Stomach smooth muscle (tissue), 2 donors: ENCODE measurements at regions not wholly inside any gene's neighbourhood (a gene's known extent, or its start where the extent isn't known, plus 50 kb on each side); places are given as distances from the start of the nearest gene placed in this dataset.

Experiments used
- H3K27ac ChIP-seq: one replicate; pipeline ENCODE4 v1.7.0; 2013; ENCODE audit warnings: mild to moderate bottlenecking, low read length, inconsistent platforms
- H3K27me3 ChIP-seq, 2 donors: one replicate each; pipeline ENCODE4 v1.7.0; 2013; ENCODE audit warnings: low read length in 2 of 2; ENCODE audit not compliant: insufficient read depth in 2 of 2, control insufficient read depth in 1 of 2
- H3K36me3 ChIP-seq, 2 donors: one replicate each; pipeline ENCODE4 v1.7.0; 2013; ENCODE audit warnings: low read length in 2 of 2; ENCODE audit not compliant: control insufficient read depth in 2 of 2, insufficient read depth in 2 of 2
- H3K4me1 ChIP-seq: one replicate; pipeline ENCODE4 v1.7.0; 2013; ENCODE audit warnings: low read length; ENCODE audit not compliant: control insufficient read depth, insufficient read depth
- H3K4me3 ChIP-seq, 2 donors: one replicate each; pipeline ENCODE4 v1.7.0; 2013; ENCODE audit warnings: low read length in 2 of 2
- H3K9ac ChIP-seq, 2 donors: one replicate each; pipeline ENCODE4 v1.7.0; 2013; ENCODE audit warnings: low read length in 2 of 2, mild to moderate bottlenecking in 1 of 2
- H3K9me3 ChIP-seq, 2 donors: one replicate each; pipeline ENCODE4 v1.7.0; 2013; ENCODE audit warnings: low read length in 2 of 2; ENCODE audit not compliant: control insufficient read depth in 2 of 2
- donor health status: healthy.
- donor health status: Pancreatic carcinoma.

DNA sequence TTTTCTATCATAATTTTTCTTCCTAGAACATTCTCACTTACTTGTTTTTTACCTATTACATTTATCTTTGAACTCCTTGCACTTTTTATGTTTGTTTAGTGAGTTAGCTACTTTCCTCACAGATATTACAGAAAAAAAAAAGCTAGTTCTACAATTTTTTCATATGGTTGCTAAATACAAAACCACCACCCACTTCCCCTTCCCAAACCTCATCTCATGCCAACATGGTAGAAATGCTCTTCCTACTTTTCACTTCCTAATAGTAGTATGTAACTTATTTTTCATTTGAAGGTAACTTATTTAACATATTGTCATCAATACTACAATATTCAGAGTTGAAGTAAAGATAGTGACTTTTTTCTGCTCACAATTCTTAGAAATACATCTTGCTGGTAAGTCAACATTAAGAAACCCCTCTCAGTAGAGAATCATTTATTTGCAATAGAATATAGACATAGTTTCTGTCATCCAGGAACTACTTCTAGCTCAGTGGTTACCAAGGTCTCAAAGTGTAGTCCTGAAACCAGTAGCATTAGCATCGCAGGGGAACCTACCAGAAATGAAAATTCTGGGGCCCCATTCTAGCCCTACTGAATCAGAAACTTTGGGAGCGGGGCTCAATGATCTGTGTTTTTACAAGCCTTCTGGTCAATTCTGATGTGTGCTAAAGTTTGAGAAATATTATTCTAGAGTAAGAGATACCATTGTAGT lies 1124.6 kb downstream of the DTWD2 start:
- Histone ChIP-seq H3K9me3 (no peaks in the 10 kb centered on the region), H3K27ac (no peak overlapping the region), H3K27me3 (no peaks in the 10 kb centered on the region), H3K4me3 (no peak overlapping the region), H3K4me1 (no peaks in the 10 kb centered on the region), H3K9ac (no peak overlapping the region), H3K36me3 (no peaks in the 10 kb centered on the region)

- Histone ChIP-seq H3K4me1 (no peaks in the 10 kb centered on the region), H3K27ac (no peak overlapping the region), H3K36me3 (no peaks in the 10 kb centered on the region), H3K4me3 (no peak overlapping the region), H3K9me3 (no peaks in the 10 kb centered on the region), H3K27me3 (no peaks in the 10 kb centered on the region), H3K9ac (no peak overlapping the region)
Observed at GRCh38 chr5:117860550-117860949, 1127.8 kb downstream of the DTWD2 start.

GRCh38 chr5:117859176-117859575 lies 1129.2 kb downstream of the DTWD2 start:
- no peaks in the 10 kb centered on the region for H3K27me3 ChIP-seq
- no peaks in the 10 kb centered on the region for H3K36me3 ChIP-seq
- no peaks in the 10 kb centered on the region for H3K9me3 ChIP-seq
- H3K9ac ChIP-seq: no peak overlapping the region
- no peak overlapping the region for H3K4me3 ChIP-seq
- H3K27ac ChIP-seq: no peak overlapping the region
- no peaks in the 10 kb centered on the region for H3K4me1 ChIP-seq

DNA sequence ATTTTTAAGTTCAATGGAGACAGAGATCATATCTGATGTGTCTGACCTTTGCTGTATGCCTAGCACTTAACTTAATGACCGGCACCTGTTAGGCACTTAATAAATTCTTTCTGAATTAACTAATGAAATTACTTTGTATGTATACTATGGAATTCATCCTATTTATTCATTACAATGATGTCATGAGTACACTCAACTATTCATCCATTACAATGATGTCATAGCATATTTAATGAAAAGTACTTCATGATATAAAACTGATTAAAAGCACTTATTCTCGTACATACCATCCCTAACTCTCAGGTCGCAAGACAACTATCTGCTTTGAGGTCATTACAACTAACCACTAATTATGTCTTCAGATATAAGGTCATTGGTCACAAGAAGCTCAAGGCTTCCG lies 1131.6 kb downstream of the DTWD2 start:
- no peak overlapping the region for H3K27ac ChIP-seq
- no peaks in the 10 kb centered on the region for H3K36me3 ChIP-seq
- no peaks in the 10 kb centered on the region for H3K4me1 ChIP-seq
- no peak overlapping the region for H3K4me3 ChIP-seq
- no peaks in the 10 kb centered on the region for H3K27me3 ChIP-seq
- H3K9me3 ChIP-seq: no peaks in the 10 kb centered on the region
- no peak overlapping the region for H3K9ac ChIP-seq

- Histone ChIP-seq H3K4me1 (no peaks in the 10 kb centered on the region), H3K9ac (no peak overlapping the region), H3K27me3 (no peaks in the 10 kb centered on the region), H3K36me3 (no peaks in the 10 kb centered on the region), H3K27ac (no peak overlapping the region), H3K9me3 (no peaks in the 10 kb centered on the region), H3K4me3 (no peak overlapping the region)
Observed at GRCh38 chr5:117837786-117838185, 1150.6 kb downstream of the DTWD2 start.

DNA sequence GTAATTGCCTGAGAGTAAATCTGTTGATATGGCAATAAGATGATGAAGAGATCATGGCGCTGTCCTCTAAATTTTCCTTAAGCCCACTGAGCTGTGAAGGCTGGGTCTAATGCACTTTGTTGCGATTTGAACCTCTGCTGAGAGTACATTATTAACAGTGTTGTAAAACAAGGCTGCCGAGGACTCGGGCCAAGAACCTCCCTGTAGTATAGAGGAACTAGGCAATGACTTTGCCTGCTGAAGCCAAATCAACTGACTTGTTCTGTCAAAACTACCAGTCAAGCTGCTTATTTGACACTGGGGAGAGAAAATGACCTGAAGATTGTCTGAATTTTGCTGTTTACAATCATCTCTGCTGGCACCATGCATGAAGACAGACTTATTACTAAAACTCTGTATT lies 1154.7 kb downstream of the DTWD2 start:
- no peaks in the 10 kb centered on the region for H3K9me3 ChIP-seq
- H3K27me3 ChIP-seq: no peaks in the 10 kb centered on the region
- H3K4me1 ChIP-seq: no peaks in the 10 kb centered on the region
- no peaks in the 10 kb centered on the region for H3K36me3 ChIP-seq
- H3K4me3 ChIP-seq: no peak overlapping the region
- no peak overlapping the region for H3K27ac ChIP-seq
- H3K9ac ChIP-seq: no peak overlapping the region

- Histone ChIP-seq H3K4me1 (no peaks in the 10 kb centered on the region), H3K4me3 (no peak overlapping the region), H3K9ac (no peak overlapping the region), H3K9me3 (peaks cover 0 to 2% of the 10 kb centered on the region in 2 donors), H3K27ac (no peak overlapping the region), H3K27me3 (no peaks in the 10 kb centered on the region), H3K36me3 (no peaks in the 10 kb centered on the region)
Observed at GRCh38 chr5:117829646-117830045, 1158.7 kb downstream of the DTWD2 start.

DNA sequence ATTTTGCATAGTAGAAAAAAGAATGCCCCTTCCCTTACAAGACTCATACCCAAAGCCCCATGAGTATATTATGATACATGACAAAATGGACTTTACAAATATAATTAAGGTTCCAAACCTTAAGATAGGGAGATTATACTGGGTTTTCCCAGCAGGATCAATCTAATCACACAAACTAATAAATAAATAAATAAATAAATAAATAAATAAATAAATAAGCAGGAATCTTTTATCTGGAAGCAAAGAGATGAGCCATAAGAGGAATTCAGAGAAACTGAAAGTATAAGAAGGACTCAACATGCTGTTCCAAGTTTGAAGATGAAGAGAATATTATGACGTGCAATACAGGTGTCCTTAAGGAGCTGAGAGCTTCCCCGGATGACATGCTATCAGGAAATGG lies 1174.5 kb downstream of the DTWD2 start:
- H3K4me3 ChIP-seq: no peak overlapping the region
- no peaks in the 10 kb centered on the region for H3K27me3 ChIP-seq
- no peaks in the 10 kb centered on the region for H3K4me1 ChIP-seq
- H3K9ac ChIP-seq: no peak overlapping the region
- no peaks in the 10 kb centered on the region for H3K9me3 ChIP-seq
- no peaks in the 10 kb centered on the region for H3K36me3 ChIP-seq
- no peak overlapping the region for H3K27ac ChIP-seq

- H3K36me3 ChIP-seq: no peaks in the 10 kb centered on the region
- H3K9ac ChIP-seq: no peak overlapping the region
- no peak overlapping the region for H3K4me3 ChIP-seq
- H3K4me1 ChIP-seq: no peaks in the 10 kb centered on the region
- H3K27me3 ChIP-seq: no peaks in the 10 kb centered on the region
- no peaks in the 10 kb centered on the region for H3K9me3 ChIP-seq
- no peak overlapping the region for H3K27ac ChIP-seq
Observed at GRCh38 chr5:117812861-117813260, 1175.5 kb downstream of the DTWD2 start.

DNA sequence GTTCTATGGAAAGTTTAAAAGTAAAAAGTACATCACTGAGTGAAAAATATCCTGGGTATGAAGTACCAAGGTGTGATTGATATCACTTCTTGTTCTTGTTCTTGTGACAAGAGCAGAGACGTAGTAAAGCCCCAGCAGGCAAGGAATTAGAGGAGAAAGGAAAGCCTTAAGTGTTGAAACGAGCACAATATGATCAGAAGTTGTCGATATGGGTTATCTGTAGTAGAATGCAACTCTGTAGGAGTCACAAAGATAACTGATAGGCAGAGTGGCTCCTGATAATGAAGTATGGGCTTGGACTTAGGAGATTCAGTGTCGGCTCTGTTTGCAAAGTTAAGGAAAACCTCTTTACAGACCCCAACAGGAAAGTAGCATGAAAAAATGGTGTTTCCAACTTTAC lies 1179.1 kb downstream of the DTWD2 start:
- H3K9me3 ChIP-seq: no peaks in the 10 kb centered on the region
- H3K27me3 ChIP-seq: no peaks in the 10 kb centered on the region
- H3K36me3 ChIP-seq: no peaks in the 10 kb centered on the region
- H3K9ac ChIP-seq: no peak overlapping the region
- no peak overlapping the region for H3K27ac ChIP-seq
- no peaks in the 10 kb centered on the region for H3K4me1 ChIP-seq
- H3K4me3 ChIP-seq: no peak overlapping the region

DNA sequence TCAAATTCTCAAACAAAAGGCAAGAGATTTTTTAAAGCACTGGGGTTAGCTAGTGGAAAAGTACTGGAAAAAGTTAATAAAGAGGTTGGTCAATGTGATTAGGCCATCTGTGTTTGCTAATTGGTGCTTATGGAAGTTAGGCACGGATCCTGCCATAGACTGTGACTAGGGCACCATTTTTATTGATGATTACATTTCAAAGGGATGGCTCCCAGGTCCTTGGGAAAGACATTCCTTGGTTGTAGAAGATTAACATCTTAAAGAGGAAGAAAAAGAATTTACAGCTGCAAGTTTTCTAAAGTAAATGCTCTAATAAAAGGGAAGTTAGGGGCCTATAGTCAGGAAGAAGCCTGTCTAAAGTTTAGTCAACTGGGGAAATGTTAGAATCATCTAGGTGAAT lies 1183.3 kb downstream of the DTWD2 start:
- no peaks in the 10 kb centered on the region for H3K4me1 ChIP-seq
- no peak overlapping the region for H3K27ac ChIP-seq
- H3K9me3 ChIP-seq: no peaks in the 10 kb centered on the region
- no peak overlapping the region for H3K9ac ChIP-seq
- no peaks in the 10 kb centered on the region for H3K27me3 ChIP-seq
- no peak overlapping the region for H3K4me3 ChIP-seq
- no peaks in the 10 kb centered on the region for H3K36me3 ChIP-seq
